GM23338 (cell line): ENCODE measurements at regions not wholly inside any gene's neighbourhood (a gene's known extent, or its start where the extent isn't known, plus 50 kb on each side); places are given as distances from the start of the nearest gene placed in this dataset.

Experiments used
- ATAC-seq: fragments of 200-7000 bp; cut with Tn5 transposase; 3 replicates; pipeline ENCODE4 v1.9.1; 2020
- DNase-seq: peaks from one replicate; pipeline ENCODE4 v3.0.0-alpha.2; 2015; ENCODE audit warnings: low spot score
- H2AFZ ChIP-seq: fragments of 200-600 bp; sonication (generic); 2 replicates; pipeline ENCODE4 v1.8.0; 2016; ENCODE audit warnings: antibody characterized with exemption, mild to moderate bottlenecking, moderate library complexity
- H3F3A ChIP-seq: fragments of 200-600 bp; sonication (generic); replicated peaks from 2 replicates; pipeline ENCODE4 v1.8.0; 2017; ENCODE audit warnings: antibody characterized with exemption, mixed run types, low read depth
- H3K27ac ChIP-seq: fragments of 200-600 bp; sonication (generic); 2 replicates; pipeline ENCODE4 v1.6.1; 2016; ENCODE audit warnings: low read depth
- H3K27me3 ChIP-seq: fragments of 200-600 bp; sonication (generic); 2 replicates; pipeline ENCODE4 v1.8.0; 2016; ENCODE audit warnings: mild to moderate bottlenecking, mixed run types, moderate library complexity; ENCODE audit not compliant: insufficient read depth
- H3K36me3 ChIP-seq: fragments of 200-600 bp; sonication (generic); 2 replicates; pipeline ENCODE4 v1.8.0; 2016; ENCODE audit warnings: mild to moderate bottlenecking; ENCODE audit not compliant: insufficient read depth
- H3K4me1 ChIP-seq: fragments of 200-600 bp; sonication (generic); 2 replicates; pipeline ENCODE4 v1.8.0; 2016; ENCODE audit warnings: mild to moderate bottlenecking, moderate library complexity; ENCODE audit not compliant: insufficient read depth
- H3K4me2 ChIP-seq: fragments of 200-600 bp; sonication (generic); 2 replicates; pipeline ENCODE4 v1.7.1; 2017; ENCODE audit warnings: mixed run types
- H3K4me3 ChIP-seq: fragments of 200-600 bp; sonication (generic); 2 replicates; pipeline ENCODE4 v1.6.1; 2016; ENCODE audit warnings: mixed run types
- H3K79me2 ChIP-seq: fragments of 200-600 bp; sonication (generic); replicated peaks from 2 replicates; pipeline ENCODE4 v1.8.0; 2017; ENCODE audit warnings: mild to moderate bottlenecking; ENCODE audit not compliant: insufficient read depth
- H3K9me2 ChIP-seq: fragments of 200-600 bp; sonication (generic); 2 replicates; pipeline ENCODE4 v1.8.0; 2017; ENCODE audit not compliant: insufficient read depth
- H4K20me1 ChIP-seq: fragments of 200-600 bp; sonication (generic); replicated peaks from 2 replicates; pipeline ENCODE4 v1.8.0; 2017; ENCODE audit warnings: mild to moderate bottlenecking; ENCODE audit not compliant: insufficient read depth
- H3K27ac Mint-ChIP-seq: 2 replicates; pipeline ENCODE4 v1.8.0; 2020; ENCODE audit warnings: inconsistent platforms, mild to moderate bottlenecking, moderate library complexity, mixed read lengths
- H3K27me3 Mint-ChIP-seq: 3 replicates; pipeline ENCODE4 v1.8.0; 2022; ENCODE audit warnings: low read depth, mild to moderate bottlenecking, moderate library complexity, mixed read lengths, inconsistent platforms; ENCODE audit not compliant: insufficient read depth, poor library complexity
- H3K36me3 Mint-ChIP-seq: 3 replicates; pipeline ENCODE4 v1.8.0; 2021; ENCODE audit warnings: low read depth, mild to moderate bottlenecking, inconsistent platforms, moderate library complexity, mixed read lengths
- H3K4me1 Mint-ChIP-seq: 3 replicates; pipeline ENCODE4 v1.8.0; 2020; ENCODE audit warnings: mild to moderate bottlenecking, inconsistent platforms, mixed read lengths
- H3K4me3 Mint-ChIP-seq: 3 replicates; pipeline ENCODE4 v1.8.0; 2021; ENCODE audit warnings: moderate library complexity, mild to moderate bottlenecking, inconsistent platforms, mixed read lengths
- H3K9me3 Mint-ChIP-seq: 3 replicates; pipeline ENCODE4 v1.8.0; 2020; ENCODE audit warnings: moderate library complexity, mild to moderate bottlenecking, inconsistent platforms, mixed read lengths
- CREB1 ChIP-seq: fragments of 250-450 bp; sonication (Bioruptor Pico); IDR thresholded peaks from 2 replicates; pipeline ENCODE4 v1.5.0; 2020; ENCODE audit warnings: low read depth, mild to moderate bottlenecking, moderate library complexity
- EZH2 ChIP-seq: fragments of 200-600 bp; sonication (generic); IDR thresholded peaks from one replicate; pipeline ENCODE4 v1.8.0; 2017; ENCODE audit warnings: antibody characterized with exemption, mild to moderate bottlenecking, low read depth; ENCODE audit not compliant: unreplicated experiment
- EZH2phosphoT487 ChIP-seq: fragments of 200-600 bp; sonication (generic); IDR thresholded peaks from one replicate; pipeline ENCODE4 v1.8.1; 2018; ENCODE audit warnings: antibody characterized with exemption; ENCODE audit not compliant: unreplicated experiment
- NANOG ChIP-seq: IDR thresholded peaks from 2 replicates; pipeline ENCODE4 v1.6.1; 2016; ENCODE audit warnings: antibody characterized with exemption, borderline replicate concordance
- POLR2AphosphoS5 ChIP-seq: IDR thresholded peaks from 2 replicates; pipeline ENCODE4 v1.6.1; 2016; ENCODE audit warnings: antibody characterized with exemption, low read depth
- STAT1 ChIP-seq: IDR thresholded peaks from one replicate; pipeline ENCODE4 v1.6.1; 2016; ENCODE audit warnings: antibody characterized with exemption; ENCODE audit not compliant: unreplicated experiment
- ZNF114 ChIP-seq: fragments of 250-450 bp; sonication (Bioruptor Pico); IDR thresholded peaks from 2 replicates; pipeline ENCODE4 v1.5.0; 2020; ENCODE audit warnings: mild to moderate bottlenecking, moderate library complexity
- ZNF331 ChIP-seq: fragments of 250-450 bp; sonication (Bioruptor Pico); IDR thresholded peaks from 2 replicates; pipeline ENCODE4 v1.5.0; 2020; ENCODE audit warnings: low read depth, mild to moderate bottlenecking, moderate library complexity
- TF ChIP-seq, protein P1 (sequence below): IDR thresholded peaks from one replicate; pipeline ENCODE4 v1.6.1; 2018; ENCODE audit warnings: antibody characterized with exemption; ENCODE audit not compliant: unreplicated experiment
- TF ChIP-seq, protein P2 (sequence below): IDR thresholded peaks from 2 replicates; pipeline ENCODE4 v1.6.1; 2016; ENCODE audit warnings: antibody characterized with exemption
- TF ChIP-seq, protein P3 (sequence below): fragments of 250-450 bp; sonication (Bioruptor Pico); IDR thresholded peaks from 2 replicates; pipeline ENCODE4 v1.5.0; 2020; ENCODE audit warnings: mild to moderate bottlenecking, moderate library complexity

DNA sequence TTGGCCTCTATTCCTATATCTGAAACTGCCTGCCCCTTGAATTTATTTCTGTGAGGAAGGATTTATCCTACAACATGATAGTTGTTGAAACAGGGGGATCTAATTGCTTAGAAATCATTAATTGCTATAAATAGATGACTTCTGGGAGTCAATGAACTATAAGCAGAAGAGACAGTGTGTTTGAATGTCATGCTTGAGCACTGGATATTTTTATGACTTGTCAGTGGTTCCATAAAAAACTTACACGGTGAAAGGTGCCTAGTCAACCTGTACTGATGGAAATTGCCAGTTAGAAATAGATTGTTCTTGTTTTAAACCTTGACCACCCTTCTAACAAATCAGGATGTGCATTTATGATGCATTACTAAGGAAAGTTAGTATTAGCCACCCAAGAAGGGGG lies 306.9 kb upstream of the PPARGC1A start:
- peaks cover 10% of the 10 kb centered on the region; the same call in 2 of the 3 replicates for H3K4me1 Mint-ChIP-seq
- no peak overlapping the region for H3K4me3 ChIP-seq
- ATAC-seq: no peak
- no peaks in the 10 kb centered on the region for H3K27me3 Mint-ChIP-seq
- DNase-seq: no peak
- no peak overlapping the region for H3K4me3 Mint-ChIP-seq
- peaks cover 5% of the 10 kb centered on the region; the same call in 1 of the 2 replicates for H3K4me1 ChIP-seq
- no peaks in the 10 kb centered on the region for H3K36me3 Mint-ChIP-seq
- H3K27ac Mint-ChIP-seq: no peak overlapping the region
- no peak overlapping the region for H2AFZ ChIP-seq
- H3K9me2 ChIP-seq: no peaks in the 10 kb centered on the region
- H3K79me2 ChIP-seq: no peaks in the 10 kb centered on the region
- no peak overlapping the region for H3K27ac ChIP-seq
- H3K9me3 Mint-ChIP-seq: no peaks in the 10 kb centered on the region
- H3K27me3 ChIP-seq: no peaks in the 10 kb centered on the region
- H3K4me2 ChIP-seq: no peak overlapping the region
- no peaks in the 10 kb centered on the region for H3F3A ChIP-seq
- TF ChIP-seq, protein P1, sequence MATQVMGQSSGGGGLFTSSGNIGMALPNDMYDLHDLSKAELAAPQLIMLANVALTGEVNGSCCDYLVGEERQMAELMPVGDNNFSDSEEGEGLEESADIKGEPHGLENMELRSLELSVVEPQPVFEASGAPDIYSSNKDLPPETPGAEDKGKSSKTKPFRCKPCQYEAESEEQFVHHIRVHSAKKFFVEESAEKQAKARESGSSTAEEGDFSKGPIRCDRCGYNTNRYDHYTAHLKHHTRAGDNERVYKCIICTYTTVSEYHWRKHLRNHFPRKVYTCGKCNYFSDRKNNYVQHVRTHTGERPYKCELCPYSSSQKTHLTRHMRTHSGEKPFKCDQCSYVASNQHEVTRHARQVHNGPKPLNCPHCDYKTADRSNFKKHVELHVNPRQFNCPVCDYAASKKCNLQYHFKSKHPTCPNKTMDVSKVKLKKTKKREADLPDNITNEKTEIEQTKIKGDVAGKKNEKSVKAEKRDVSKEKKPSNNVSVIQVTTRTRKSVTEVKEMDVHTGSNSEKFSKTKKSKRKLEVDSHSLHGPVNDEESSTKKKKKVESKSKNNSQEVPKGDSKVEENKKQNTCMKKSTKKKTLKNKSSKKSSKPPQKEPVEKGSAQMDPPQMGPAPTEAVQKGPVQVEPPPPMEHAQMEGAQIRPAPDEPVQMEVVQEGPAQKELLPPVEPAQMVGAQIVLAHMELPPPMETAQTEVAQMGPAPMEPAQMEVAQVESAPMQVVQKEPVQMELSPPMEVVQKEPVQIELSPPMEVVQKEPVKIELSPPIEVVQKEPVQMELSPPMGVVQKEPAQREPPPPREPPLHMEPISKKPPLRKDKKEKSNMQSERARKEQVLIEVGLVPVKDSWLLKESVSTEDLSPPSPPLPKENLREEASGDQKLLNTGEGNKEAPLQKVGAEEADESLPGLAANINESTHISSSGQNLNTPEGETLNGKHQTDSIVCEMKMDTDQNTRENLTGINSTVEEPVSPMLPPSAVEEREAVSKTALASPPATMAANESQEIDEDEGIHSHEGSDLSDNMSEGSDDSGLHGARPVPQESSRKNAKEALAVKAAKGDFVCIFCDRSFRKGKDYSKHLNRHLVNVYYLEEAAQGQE: no peak
- TF ChIP-seq, protein P2, sequence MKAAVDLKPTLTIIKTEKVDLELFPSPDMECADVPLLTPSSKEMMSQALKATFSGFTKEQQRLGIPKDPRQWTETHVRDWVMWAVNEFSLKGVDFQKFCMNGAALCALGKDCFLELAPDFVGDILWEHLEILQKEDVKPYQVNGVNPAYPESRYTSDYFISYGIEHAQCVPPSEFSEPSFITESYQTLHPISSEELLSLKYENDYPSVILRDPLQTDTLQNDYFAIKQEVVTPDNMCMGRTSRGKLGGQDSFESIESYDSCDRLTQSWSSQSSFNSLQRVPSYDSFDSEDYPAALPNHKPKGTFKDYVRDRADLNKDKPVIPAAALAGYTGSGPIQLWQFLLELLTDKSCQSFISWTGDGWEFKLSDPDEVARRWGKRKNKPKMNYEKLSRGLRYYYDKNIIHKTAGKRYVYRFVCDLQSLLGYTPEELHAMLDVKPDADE: no peak
- TF ChIP-seq POLR2AphosphoS5: no peak
- no peak for TF ChIP-seq EZH2phosphoT487
- TF ChIP-seq ZNF114 (CRISPR knock-in tag): no peak
- TF ChIP-seq CREB1 (CRISPR knock-in tag): no peak
- TF ChIP-seq, protein P3, sequence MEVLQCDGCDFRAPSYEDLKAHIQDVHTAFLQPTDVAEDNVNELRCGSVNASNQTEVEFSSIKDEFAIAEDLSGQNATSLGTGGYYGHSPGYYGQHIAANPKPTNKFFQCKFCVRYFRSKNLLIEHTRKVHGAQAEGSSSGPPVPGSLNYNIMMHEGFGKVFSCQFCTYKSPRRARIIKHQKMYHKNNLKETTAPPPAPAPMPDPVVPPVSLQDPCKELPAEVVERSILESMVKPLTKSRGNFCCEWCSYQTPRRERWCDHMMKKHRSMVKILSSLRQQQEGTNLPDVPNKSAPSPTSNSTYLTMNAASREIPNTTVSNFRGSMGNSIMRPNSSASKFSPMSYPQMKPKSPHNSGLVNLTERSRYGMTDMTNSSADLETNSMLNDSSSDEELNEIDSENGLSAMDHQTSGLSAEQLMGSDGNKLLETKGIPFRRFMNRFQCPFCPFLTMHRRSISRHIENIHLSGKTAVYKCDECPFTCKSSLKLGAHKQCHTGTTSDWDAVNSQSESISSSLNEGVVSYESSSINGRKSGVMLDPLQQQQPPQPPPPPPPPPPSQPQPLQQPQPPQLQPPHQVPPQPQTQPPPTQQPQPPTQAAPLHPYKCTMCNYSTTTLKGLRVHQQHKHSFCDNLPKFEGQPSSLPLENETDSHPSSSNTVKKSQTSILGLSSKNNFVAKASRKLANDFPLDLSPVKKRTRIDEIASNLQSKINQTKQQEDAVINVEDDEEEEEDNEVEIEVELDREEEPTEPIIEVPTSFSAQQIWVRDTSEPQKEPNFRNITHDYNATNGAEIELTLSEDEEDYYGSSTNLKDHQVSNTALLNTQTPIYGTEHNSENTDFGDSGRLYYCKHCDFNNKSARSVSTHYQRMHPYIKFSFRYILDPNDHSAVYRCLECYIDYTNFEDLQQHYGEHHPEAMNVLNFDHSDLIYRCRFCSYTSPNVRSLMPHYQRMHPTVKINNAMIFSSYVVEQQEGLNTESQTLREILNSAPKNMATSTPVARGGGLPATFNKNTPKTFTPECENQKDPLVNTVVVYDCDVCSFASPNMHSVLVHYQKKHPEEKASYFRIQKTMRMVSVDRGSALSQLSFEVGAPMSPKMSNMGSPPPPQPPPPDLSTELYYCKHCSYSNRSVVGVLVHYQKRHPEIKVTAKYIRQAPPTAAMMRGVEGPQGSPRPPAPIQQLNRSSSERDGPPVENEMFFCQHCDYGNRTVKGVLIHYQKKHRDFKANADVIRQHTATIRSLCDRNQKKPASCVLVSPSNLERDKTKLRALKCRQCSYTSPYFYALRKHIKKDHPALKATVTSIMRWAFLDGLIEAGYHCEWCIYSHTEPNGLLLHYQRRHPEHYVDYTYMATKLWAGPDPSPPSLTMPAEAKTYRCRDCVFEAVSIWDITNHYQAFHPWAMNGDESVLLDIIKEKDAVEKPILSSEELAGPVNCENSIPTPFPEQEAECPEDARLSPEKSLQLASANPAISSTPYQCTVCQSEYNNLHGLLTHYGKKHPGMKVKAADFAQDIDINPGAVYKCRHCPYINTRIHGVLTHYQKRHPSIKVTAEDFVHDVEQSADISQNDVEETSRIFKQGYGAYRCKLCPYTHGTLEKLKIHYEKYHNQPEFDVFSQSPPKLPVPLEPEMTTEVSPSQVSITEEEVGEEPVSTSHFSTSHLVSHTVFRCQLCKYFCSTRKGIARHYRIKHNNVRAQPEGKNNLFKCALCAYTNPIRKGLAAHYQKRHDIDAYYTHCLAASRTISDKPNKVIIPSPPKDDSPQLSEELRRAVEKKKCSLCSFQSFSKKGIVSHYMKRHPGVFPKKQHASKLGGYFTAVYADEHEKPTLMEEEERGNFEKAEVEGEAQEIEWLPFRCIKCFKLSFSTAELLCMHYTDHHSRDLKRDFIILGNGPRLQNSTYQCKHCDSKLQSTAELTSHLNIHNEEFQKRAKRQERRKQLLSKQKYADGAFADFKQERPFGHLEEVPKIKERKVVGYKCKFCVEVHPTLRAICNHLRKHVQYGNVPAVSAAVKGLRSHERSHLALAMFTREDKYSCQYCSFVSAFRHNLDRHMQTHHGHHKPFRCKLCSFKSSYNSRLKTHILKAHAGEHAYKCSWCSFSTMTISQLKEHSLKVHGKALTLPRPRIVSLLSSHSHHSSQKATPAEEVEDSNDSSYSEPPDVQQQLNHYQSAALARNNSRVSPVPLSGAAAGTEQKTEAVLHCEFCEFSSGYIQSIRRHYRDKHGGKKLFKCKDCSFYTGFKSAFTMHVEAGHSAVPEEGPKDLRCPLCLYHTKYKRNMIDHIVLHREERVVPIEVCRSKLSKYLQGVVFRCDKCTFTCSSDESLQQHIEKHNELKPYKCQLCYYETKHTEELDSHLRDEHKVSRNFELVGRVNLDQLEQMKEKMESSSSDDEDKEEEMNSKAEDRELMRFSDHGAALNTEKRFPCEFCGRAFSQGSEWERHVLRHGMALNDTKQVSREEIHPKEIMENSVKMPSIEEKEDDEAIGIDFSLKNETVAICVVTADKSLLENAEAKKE (CRISPR knock-in tag): no peak
- TF ChIP-seq EZH2: no peak
- TF ChIP-seq STAT1: no peak
- TF ChIP-seq NANOG: no peak
- TF ChIP-seq ZNF331 (CRISPR knock-in tag): no peak
- H3K36me3 ChIP-seq: no peaks in the 10 kb centered on the region
- no peaks in the 10 kb centered on the region for H4K20me1 ChIP-seq
